Middle frontal gyrus (tissue), 1 donor: ENCODE measurements at regions not wholly inside any gene's neighbourhood (a gene's known extent, or its start where the extent isn't known, plus 50 kb on each side); places are given as distances from the start of the nearest gene placed in this dataset.

Experiments used
- DNase-seq: peaks from one replicate; pipeline ENCODE4 v3.0.0-alpha.2; 2015; ENCODE audit warnings: low spot score; ENCODE audit errors: extremely low spot score

DNA sequence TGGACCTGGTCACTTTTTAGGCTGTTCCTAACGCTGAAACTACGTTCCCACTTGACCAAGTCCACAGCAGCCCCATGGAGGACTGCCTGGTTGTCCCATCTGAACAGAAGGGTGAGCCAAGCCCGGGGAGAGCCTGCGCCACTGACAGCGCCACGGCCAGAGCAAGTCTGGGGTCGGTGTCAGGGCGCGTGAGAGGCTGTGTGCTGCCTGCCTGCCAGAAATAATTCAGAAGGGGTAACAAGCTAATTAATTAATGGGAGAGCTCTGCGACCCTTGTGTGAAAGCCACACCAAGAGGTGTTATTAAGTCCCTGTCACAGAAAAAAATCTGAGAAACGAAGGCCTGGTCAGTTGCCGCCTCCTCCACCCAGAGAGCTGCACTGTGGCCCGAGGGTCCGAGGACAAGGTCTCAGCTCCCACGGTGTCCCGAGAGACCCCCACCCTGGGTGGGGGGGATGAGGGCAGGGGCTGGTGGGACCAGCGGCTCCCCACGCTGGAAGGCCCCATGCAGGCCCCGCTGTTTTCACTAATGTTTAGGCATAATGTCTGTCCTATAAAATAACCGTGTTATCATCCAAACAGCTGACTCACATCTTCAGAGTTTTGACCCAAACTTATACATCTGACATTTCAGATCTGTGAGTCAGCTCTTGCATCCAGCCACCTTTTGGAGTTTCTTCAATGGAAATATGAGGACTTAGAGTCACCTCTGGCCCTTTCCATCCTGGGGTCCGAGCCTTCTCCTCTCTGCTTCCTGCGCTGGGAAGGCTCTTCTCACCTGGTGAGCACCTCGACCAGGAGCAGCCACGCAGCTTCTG, 58.5 kb downstream of the DLL1 start:
- DNase-seq, result no peak

DNA sequence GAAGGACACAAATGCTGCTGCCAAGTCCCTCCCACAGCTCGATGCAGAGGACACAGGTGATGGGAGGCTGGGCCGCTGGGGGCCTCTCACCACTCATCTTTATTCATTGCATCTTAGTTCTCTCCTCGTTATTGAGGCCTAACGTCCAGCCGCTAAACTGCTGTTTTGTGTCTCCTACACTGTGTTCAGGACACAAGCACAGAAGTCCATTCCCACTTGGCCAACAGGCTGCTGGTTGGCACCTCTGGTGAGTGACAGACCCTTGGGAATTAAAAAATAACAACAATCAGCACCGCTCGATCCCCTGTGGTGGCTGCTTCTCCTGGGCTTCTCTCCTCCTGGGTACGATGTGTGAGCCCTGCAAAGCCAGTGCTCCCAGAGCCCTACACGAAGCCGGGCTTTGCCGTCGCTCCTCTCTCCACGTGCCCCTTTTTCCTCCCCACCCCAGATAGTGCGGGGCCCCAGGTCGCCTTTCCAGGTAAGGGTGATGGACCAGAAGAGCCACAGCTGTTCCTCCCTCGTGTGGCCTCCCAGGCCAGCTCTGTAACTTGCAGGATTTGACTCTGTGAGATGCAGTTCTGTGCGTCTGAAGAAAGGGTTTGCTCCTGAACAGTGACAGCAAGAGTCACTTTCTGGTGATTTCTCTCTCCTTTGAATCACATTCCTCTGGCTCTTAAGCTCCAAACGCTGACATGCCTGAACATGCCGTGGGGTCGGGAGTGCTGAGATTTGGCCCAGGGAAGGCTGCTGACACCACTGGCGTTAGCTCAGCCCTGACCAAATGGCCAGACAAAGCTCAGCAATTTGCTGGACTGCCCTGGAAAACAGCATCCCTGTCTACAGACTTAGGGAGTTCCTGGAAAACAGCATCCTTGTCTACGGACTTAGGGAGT, 59.3 kb downstream of the DLL1 start:
- no peak for DNase-seq

DNA sequence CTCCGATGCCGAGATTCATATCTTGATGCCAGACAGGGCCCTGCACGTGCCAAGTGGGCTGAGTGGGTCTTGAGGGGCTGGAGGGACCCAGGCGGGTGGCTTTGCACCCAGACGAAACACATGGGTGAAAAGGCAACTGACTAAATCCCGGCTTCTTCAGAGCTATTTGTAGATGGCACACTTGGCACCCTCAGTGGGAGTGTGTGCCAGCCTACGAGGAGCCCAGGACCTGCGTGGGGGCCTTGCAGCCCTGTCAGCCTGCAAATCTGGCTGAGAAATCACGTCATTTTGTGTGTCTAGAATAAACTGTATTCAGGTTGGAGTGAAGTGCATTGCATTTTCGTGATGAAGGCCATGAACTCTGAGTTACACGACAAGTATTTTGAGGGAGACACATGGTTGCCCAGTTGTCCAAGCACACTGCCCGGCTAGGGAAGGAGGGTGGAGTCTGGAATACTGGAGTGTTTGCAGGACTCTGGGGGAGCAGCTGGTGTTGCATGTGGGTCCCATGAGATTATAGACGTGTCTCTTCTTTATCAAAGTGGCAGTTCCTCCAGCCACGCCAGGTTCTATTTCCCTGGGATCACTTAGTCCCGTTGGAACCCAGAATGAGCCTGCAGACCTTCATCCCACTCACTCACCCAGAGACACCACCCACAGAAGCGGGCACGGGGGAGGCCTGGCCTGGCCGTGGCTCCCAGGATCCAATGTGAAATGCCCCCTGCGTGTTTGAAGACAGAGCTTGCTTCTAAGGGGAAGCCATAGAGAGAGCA, 60.2 kb downstream of the DLL1 start:
- no peak for DNase-seq

DNA sequence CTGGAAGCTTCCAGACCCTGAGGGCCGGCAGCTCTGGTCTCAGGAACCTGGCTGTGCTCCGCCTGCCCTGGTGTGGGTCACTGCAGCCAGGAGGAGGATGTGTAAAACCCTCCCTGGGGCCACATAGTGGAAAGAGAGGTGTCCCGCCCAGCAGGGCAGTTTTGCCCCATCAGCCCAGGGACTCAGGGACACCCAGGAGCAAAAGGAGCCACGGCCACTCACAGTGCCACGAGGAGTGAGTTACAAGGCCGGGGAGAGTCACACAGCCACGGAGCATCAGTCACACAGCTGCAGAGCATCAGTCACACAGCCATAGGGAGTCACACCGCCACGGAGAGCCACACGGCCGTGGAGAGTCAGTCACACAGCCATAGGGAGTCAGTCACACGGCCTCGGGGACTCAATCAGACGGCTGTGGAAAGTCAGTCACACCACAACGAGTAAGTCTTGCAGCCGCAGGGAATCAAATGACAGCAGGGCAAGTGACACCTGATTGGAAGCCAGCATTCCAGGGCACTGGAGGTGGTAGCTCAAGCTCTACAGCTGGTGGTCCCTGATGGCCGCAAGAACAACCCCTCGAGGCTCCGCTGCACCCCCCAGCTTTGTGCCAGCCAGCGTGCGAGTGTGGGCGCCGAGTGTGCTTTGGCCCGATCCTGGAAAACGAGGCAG, 60.9 kb downstream of the DLL1 start:
- no peak for DNase-seq

DNA sequence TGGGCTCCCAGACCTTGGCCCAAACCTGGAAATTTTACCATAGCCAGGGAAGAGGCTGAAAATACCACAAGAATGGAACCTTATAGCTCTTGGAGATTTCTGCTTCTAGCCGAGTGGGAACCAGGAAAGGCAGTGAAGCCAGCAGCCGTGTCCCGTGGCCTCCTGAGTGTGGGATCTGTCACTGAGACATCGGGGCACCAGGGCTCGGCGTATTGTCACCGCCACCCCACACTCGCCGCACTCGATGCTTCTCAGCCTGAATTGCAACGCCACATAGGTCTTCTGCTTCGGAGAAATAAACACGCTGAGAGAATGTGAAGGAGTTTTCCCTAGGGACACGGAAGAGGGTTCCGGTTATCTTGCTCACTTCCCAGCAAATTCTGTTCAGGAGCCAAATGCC, 61.5 kb downstream of the DLL1 start:
- DNase-seq, result no peak

DNA sequence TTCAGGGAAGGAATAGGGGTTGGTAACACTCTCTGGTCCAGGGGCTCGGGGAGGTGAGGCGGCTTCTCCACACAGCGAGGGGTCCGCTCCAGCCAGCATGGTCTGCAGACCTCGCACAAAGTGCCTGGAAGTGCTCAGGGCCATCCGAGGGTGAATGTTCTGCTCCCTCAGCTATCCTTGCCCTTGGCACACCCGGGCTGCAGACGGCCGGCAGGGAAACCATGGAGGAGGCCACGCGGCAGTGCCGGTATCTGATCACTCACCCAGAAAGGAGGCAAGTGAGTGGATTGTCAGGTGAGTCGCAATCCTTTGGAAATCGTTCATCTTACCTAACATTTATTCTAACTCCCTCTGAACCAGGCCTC, 62.0 kb downstream of the DLL1 start:
- no peak for DNase-seq

DNA sequence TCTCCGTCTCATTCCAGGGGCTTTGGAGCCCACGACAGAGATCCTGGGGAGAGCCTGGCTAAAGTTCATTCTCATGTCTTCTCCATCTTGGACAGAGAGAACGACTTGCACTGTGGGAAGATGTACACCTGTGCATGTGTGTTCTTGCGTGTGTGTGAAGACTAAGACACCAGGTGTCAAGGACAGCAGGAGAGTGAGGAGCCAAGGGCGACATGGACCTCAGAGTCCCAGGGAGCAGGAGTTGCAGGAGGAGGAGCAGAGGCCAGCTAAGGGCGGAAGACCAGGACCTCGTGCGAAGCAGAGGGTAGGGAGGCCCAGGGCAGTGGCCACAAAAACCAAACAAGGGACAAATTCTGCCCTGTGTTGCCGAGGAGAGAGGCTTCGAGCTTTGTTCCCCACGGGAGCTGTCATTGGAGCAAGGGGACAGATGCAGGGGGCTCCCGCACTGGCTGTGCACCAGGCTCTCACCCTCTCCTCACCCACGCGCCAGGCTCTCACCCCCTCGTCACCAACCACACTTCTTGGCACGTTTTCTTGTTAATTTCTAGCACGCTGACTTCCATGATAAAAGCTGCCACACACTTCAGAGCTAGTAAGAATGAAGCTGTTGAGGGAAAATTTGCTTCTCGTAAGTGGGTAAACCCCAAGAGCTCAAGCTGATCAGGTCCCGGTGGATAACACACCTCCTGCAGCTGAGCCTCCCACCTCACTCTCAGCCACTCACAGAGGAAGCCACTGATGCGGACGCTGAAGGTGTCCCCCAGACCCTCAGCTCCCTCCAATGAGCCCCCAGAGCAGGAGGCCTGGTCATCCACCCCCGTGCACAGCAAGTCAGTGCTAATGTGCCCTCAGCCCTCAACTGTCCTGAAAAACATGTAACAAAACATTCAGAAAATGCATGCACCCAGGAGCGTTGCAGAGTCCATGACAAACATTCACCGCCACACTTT, 62.6 kb downstream of the DLL1 start:
- no peak for DNase-seq

DNA sequence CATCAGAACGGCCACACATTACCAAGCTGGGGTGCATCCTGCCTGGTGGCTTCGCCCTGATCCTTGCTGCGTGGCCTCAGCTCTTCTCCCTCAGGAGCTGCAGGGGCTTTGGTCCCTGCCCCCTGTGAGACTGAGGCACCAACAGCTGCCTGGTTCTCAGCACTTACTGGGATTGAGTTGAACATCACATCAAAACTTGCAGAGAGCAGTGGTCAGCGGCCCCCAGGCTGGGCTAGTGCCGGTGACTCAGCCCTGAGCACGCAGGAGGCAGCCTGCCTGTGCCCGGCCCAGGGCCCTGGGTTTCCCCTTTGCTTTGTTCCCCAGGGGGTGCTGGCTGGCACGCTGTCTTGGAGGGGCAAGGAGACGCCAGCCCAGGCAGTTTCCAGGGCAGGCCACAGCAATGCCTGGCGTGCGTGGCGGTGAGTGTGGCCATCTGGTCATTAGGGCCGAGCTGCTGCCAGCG, 63.3 kb downstream of the DLL1 start:
- DNase-seq, result no peak

DNA sequence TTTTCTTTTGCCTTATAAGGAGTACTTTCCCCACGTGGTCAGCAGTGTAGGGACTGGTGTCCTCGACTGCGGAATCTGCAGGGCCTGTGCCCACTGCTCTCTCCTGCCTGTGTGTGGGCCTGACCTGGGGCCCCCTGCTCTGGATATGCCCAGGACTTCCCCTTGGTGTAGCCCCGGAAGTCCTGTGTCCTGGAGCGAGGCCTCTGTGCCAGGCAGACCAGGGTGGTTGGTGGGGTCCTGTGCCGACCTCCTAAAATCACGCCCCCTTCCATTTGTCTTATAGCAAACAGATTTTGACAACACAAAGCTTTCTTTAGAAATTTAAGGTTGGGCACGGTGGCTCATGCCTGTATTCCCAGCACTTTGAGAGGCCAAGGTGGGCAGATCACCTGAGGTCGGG, 64.2 kb downstream of the DLL1 start:
- DNase-seq, result no peak

DNA sequence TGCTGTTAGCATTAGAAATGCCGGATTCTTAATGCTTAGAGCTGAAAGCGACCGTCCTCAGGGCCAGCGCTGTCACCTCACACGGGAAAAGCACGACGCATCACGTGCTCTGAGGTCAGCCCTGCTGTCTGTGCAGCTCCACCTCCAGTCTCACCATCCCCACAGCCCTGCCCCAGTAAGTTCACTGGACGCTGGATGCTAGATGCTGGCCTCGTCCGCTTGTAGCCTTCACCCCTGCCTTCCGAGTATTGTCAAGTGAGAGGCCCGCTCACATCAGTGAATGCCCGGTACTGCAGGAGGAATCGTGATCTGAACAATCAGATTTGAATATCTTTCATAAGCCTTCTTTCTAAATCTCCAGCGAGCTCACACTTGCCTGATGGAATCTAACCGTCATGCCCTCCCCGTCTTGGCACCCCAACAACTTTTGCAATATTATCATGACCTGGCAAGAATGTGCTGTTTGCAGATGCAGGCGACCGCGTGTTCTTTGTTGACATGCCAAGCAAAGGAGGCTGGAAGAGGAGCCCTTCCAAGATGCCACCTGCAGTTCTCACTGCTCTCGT, 64.9 kb downstream of the DLL1 start:
- DNase-seq, result no peak

DNA sequence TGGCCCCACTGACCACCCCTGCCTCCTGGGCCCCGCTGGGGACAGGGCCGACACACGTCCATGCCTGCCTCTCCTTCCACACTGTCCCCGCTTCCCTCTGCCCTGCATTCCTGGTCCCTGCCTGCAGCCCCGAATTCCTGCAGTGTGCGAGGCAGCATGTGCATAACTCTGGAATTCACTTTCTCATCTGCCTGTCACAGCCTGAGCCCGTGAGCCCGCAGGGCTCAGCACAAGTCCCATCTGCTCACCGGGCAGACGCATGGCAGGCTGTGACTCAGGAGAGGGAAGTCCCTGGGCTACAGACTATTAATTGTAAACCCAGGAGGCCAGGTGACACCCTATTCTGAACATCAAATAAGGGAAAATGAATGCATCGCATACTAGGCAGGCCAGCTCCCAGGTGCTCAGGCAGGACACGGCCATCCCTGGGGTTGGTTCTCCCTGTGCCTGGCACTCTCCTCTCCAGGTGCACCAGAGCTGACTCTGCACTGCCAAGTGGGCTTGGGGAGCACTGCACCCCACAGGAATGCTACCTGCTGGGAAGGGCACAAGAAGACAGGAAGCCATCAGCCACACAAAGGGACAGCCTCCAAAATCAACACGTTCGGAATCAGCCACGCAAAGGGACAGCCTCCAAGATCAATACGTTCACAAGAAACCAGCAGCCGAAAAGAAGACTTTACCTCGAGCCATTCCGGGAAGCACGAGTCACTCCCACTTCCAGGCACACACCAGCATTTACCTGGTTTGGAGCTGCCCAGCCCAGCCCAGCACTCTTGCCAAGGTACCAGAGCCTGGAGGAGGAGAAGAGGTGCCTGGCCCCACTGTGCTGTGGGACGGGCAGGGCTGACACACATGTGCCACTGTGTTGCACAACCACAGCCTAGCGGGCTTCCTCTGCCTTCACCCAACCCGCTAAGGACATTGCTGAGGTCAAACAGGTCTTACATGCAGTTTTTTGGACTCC, 65.9 kb downstream of the DLL1 start:
- no peak for DNase-seq

DNA sequence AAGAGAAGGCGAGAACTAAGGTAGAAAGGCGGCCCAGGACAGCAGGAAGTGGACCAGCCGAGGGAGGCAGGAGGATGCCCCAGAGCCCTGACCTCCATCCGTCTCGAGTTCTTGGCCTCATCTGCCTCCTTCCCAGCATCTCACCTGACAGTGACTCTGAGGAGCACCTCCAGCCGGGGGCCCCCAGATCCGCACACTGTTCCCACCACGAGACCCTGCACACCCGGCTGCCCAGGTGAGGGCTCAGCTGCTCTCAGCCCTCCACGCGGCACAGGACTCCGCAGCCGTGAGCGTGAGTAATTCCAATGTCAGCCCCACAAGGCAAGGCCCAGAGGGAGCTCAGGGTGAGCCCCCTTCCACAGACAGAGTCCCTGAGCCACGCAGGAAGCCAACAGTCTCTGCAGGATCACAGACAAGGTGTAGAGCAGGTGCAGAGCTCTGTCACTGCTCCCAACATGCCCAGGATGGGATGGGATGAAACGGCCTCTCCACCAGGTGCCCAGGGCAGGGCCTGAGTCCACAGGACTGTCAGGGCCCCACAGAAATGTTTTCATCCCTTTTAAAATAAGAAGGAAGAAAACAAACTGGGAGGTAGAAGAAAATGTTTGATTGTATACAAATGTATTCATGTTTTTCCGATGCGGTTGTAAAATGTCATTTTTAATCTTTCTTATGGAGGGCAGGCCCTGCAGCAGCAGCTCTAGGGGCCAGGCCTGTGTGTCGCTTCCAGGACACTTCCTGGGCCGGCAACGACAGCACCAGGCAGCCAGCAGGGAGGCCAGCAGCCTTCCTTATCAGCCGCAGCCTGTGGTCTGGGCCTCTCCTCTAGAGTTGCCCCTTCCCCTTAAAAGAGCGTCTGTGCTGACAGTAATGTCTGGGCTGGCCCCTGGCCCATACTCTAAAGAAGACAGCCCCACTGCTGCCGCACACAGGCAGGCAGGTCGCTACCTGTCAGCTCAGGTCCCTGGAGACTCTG, 66.9 kb downstream of the DLL1 start:
- no peak for DNase-seq

DNA sequence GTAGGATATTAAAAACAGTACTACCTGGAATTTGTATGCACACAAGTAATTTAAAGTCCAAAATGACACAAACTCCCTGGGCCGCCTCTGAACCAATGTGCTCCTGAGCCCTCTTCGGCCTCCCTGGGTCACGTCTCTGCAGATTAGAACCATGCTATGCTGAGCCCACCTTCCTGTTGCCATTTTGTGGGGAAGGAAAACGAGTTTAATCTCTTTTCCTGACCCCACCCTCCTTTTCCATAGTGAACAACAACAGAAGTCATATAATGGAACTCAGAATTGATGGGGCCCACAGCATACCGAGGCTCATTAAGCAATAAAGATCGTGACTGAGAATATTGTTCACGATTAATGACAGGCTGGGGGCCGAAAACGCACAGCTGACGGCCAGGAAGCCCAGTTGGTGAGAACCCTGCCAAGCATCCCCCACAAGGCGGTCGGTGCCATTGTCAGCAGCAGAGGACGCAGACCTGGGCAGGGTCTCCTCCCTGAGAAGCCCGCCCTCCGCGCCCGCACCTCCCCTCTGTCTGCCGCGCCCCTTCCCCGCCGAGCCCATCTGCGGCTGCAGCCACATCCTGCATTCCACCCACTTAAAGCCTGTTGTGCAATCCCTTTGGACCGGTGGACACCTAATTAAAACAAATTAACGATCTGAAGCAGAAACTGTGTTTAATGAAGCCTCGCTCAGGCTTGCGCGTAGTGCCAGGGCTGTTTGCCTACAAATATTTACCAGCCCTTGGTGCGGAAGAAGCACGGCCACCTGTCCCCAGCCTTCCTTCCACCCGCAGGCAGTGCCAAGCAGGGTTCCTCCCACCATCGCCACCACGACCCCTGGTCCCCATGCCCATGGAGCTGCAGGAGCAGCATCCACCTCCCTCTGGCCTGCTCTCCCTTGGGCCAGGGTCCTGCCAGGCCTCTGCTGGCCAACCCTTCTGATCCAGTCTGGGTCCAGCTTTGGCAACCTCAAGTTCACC, 68.1 kb downstream of the DLL1 start:
- DNase-seq, result no peak

DNA sequence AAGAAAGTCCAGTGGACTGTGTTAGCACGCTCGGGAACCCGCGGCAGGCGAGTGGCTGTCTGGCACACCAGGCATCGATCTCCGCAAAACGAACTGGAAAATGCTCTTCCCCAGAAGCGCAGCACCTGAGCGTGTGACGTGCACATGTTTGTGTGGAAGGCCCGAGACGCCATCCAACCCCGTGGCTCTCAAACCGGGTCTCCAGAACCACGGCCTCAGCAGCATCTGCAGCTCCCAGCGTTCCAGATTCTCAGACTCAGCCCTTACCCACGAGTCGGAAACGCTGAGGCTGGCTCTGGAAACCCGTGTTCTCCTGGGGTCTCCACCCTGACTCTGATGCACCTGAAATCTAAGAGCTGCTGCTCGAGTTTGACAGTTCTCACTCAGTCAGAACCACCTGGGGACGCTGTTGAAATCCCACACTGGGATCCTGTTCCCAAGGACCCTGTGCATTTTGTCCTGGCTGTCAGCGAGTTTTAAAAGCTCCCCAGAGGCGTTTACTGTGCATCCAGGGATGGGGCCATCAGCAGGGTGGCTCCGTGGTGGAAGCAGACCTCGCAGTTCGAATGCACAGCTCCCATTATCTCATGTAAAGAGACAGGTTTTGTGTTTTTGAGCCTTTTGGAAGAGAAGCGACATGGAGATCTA, 69.0 kb downstream of the DLL1 start:
- DNase-seq, result no peak

DNA sequence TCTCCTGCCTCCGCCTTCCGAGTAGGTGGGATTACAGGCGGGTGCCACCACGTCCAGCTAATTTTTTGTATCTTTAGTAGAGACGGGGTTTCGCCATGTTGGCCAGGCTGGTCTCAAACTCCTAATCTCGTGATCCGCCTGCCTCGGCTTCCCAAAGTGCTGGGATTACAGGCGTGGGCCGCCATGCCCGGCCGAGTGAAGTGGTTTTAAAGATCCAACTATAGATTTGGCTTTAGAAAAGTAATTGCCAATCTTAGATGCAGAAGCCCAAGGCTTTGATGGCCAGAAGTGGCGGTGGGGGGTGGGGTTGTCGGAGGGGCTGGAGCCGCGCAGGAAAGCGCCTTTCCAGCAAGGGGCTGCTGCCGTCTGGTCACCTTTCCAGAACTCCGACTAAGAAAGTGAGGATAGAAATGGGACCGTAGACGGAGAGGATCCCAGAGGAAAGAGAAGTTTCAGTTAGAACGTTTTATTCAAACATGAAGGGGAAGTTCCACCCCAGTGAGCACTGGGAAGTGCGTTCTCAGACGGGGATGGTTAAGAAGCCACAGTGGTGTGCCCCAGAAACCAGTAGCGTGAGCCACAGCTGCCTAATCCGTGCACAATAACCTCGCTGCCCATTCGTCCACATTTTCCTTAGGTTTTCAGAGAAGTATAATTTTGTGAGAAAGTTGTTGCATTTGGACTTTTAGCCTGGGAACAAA, 69.7 kb downstream of the DLL1 start:
- no peak for DNase-seq
